ENCODE measurements at regions not wholly inside any gene's neighbourhood (a gene's known extent, or its start where the extent isn't known, plus 50 kb on each side); places are given as distances from the start of the nearest gene placed in this dataset.

GRCh38 chr18:22510697-22511096, 93.0 kb upstream of the CTAGE1 start:
- TF ChIP-seq CTCF (IDR thresholded peaks at IDR 0.05; ENCODE audit: insufficient read depth, low read length) (no peak), POLR2AphosphoS5 (IDR thresholded peaks at IDR 0.05; ENCODE audit: low read depth) (no peak), REST (IDR thresholded peaks at IDR 0.05; ENCODE audit: insufficient replicate concordance, low read depth) (no peak), SPI1 (IDR thresholded peaks at IDR 0.05; ENCODE audit: borderline replicate concordance, low read depth) (no peak), GABPA (IDR thresholded peaks at IDR 0.05; ENCODE audit: low read depth) (no peak)

Measured in HL-60 (cell line).